OCI-LY1 (cell line): ENCODE measurements at regions not wholly inside any gene's neighbourhood (a gene's known extent, or its start where the extent isn't known, plus 50 kb on each side); places are given as distances from the start of the nearest gene placed in this dataset.

ENCODE experiments used
- CTCF ChIP-seq: fragments of 200-600 bp; sonication (generic), shearing (Covaris generic); IDR thresholded peaks from 2 replicates; pipeline ENCODE4 v1.5.1; 2017; ENCODE audit warnings: mild to moderate bottlenecking, antibody characterized with exemption, low read length, moderate library complexity, mixed read lengths
- EZH2 ChIP-seq: fragments of 200-600 bp; sonication (generic), shearing (Covaris generic); IDR thresholded peaks from 2 replicates; pipeline ENCODE4 v1.8.0; 2017; ENCODE audit warnings: borderline replicate concordance, mixed run types, mild to moderate bottlenecking, antibody characterized with exemption, low read length, moderate library complexity, mixed read lengths

GRCh38 chr5:123785162-123786071 lies 273.4 kb downstream of the CSNK1G3 start:
- TF ChIP-seq CTCF (no peak), EZH2 (no peak)
